GM18498 (cell line): ENCODE measurements at regions not wholly inside any gene's neighbourhood (a gene's known extent, or its start where the extent isn't known, plus 50 kb on each side); places are given as distances from the start of the nearest gene placed in this dataset.
"Not testable (repeated sequence)": the region's sequence is repeated elsewhere in the genome, so short reads cannot be mapped to it uniquely, and the experiment has no call there.

ENCODE experiments used
- ATAC-seq: cut with Tn5 transposase; IDR thresholded peaks from one replicate; pipeline ENCODE4 v1.9.1; 2021; ENCODE audit warnings: mild to moderate bottlenecking, moderate library complexity; ENCODE audit not compliant: unreplicated experiment

- not testable (repeated sequence) for ATAC-seq
Observed at GRCh38 chr3:195974281-195974680, 65.9 kb upstream of the TNK2 start.

- ATAC-seq, result not testable (repeated sequence)
Observed at GRCh38 chr3:195970873-195971272, 62.5 kb upstream of the TNK2 start.

GRCh38 chr3:195969838-195970776, 61.8 kb upstream of the TNK2 start:
- ATAC-seq, result not testable (repeated sequence)

GRCh38 chr3:195969341-195969740, 61.0 kb upstream of the TNK2 start:
- not testable (repeated sequence) for ATAC-seq

- not testable (repeated sequence) for ATAC-seq
Observed at GRCh38 chr3:195968104-195968503, 59.8 kb upstream of the TNK2 start.

GRCh38 chr3:195967387-195967720, 59.0 kb upstream of the TNK2 start:
- ATAC-seq, result not testable (repeated sequence)

GRCh38 chr3:195966563-195967386, 58.4 kb upstream of the TNK2 start:
- not testable (repeated sequence) for ATAC-seq

GRCh38 chr3:195965217-195965616, 56.9 kb upstream of the TNK2 start:
- not testable (repeated sequence) for ATAC-seq

GRCh38 chr3:195964318-195965107, 56.2 kb upstream of the TNK2 start:
- ATAC-seq, result not testable (repeated sequence)

GRCh38 chr3:195962222-195962621, 53.9 kb upstream of the TNK2 start:
- ATAC-seq, result not testable (repeated sequence)

GRCh38 chr3:195960971-195961775, 52.8 kb upstream of the TNK2 start:
- not testable (repeated sequence) for ATAC-seq

GRCh38 chr3:195960164-195960563, 51.8 kb upstream of the TNK2 start:
- ATAC-seq, result not testable (repeated sequence)

GRCh38 chr3:195959367-195960157, 51.2 kb upstream of the TNK2 start:
- ATAC-seq, result not testable (repeated sequence)

- ATAC-seq, result not testable (repeated sequence)
Observed at GRCh38 chr3:195958736-195959135, 50.4 kb upstream of the TNK2 start.
